CD4-positive, alpha-beta T cell (primary cell): ENCODE measurements at regions not wholly inside any gene's neighbourhood (a gene's known extent, or its start where the extent isn't known, plus 50 kb on each side); places are given as distances from the start of the nearest gene placed in this dataset.

ENCODE experiments used
- ATAC-seq: fragments of 200-7000 bp; cut with Tn5 transposase; one replicate; pipeline ENCODE4 v1.10.0; 2022; ENCODE audit warnings: mild to moderate bottlenecking; ENCODE audit not compliant: poor library complexity
- CTCF ChIA-PET: fragments of 350-600 bp; sonication (Branson Sonifier 250); formaldehyde crosslinking; loops from one replicate; lab custom pipeline; 2021; ENCODE audit warnings: antibody characterized with exemption, inconsistent platforms; lab: Charles Lee
- POLR2A ChIA-PET: fragments of 350-600 bp; sonication (Branson Sonifier 250); formaldehyde crosslinking; loops from one replicate; lab custom pipeline; 2021; ENCODE audit warnings: antibody characterized with exemption, inconsistent platforms; lab: Charles Lee
- DNase-seq, 14 experiments: peaks; one replicate each; pipeline ENCODE4 v3.0.0-alpha.2; 2013 to 2020; ENCODE audit warnings: mixed read lengths in 2 of 14
- H3K27ac ChIP-seq, 2 donors: one replicate each; pipeline versions ENCODE4 v1.5.1 to v1.7.0; 2013; ENCODE audit warnings: low read length in 2 of 2, low read depth in 1 of 2, mild to moderate bottlenecking in 1 of 2
- H3K27me3 ChIP-seq, 2 experiments: 1 replicate in 1 of 2; 2 replicates in 1 of 2; pipeline versions ENCODE4 v1.6.1 to v1.7.0; 2013; ENCODE audit warnings: low read length in 2 of 2, control low read depth in 1 of 2, mild to moderate bottlenecking in 1 of 2, moderate library complexity in 1 of 2; ENCODE audit not compliant: insufficient read depth in 2 of 2, control insufficient read depth in 1 of 2
- H3K36me3 ChIP-seq: one replicate; pipeline ENCODE4 v1.6.1; 2013; ENCODE audit warnings: low read length, control low read depth; ENCODE audit not compliant: insufficient read depth
- H3K4me1 ChIP-seq: one replicate; pipeline ENCODE4 v1.6.1; 2013; ENCODE audit warnings: low read length, control low read depth; ENCODE audit not compliant: insufficient read depth
- H3K4me3 ChIP-seq: one replicate; pipeline ENCODE4 v1.5.1; 2013; ENCODE audit warnings: mild to moderate bottlenecking, low read length, moderate library complexity
- H3K9me3 ChIP-seq, 2 experiments: 1 replicate in 1 of 2; 2 replicates in 1 of 2; pipeline versions ENCODE4 v1.6.1 to v1.7.0; 2013; ENCODE audit warnings: low read length in 2 of 2, mild to moderate bottlenecking in 2 of 2, control low read depth in 1 of 2, moderate library complexity in 1 of 2; ENCODE audit not compliant: control insufficient read depth in 1 of 2, insufficient read depth in 1 of 2
- H3K27ac Mint-ChIP-seq: one replicate; pipeline ENCODE4 v1.8.0; 2020; ENCODE audit warnings: mixed read lengths
- H3K27me3 Mint-ChIP-seq: one replicate; pipeline ENCODE4 v1.8.0; 2021; ENCODE audit warnings: mixed read lengths
- H3K36me3 Mint-ChIP-seq: one replicate; pipeline ENCODE4 v1.8.0; 2021; ENCODE audit warnings: low read depth, mixed read lengths
- H3K4me1 Mint-ChIP-seq: one replicate; pipeline ENCODE4 v1.8.0; 2021; ENCODE audit warnings: low read depth, mixed read lengths
- H3K4me3 Mint-ChIP-seq: one replicate; pipeline ENCODE4 v1.8.0; 2020; ENCODE audit warnings: mild to moderate bottlenecking, mixed read lengths
- H3K9me3 Mint-ChIP-seq: one replicate; pipeline ENCODE4 v1.8.0; 2020; ENCODE audit warnings: mixed read lengths
- CTCF ChIP-seq: fragments of 200-600 bp; IDR thresholded peaks from one replicate; pipeline ENCODE4 v1.8.0; 2022; ENCODE audit warnings: antibody characterized with exemption, mild to moderate bottlenecking
- intact Hi-C, 2 experiments: fragments of 100-400 bp; cut with DNase I in 1 of 2; cut with micrococcal nuclease in 1 of 2; formaldehyde crosslinking; loops; one replicate each; pipeline versions ENCODE4 v1.15.1 to v1.9.0; 2023 to 2025; cut with DNase I, micrococcal nuclease

DNA sequence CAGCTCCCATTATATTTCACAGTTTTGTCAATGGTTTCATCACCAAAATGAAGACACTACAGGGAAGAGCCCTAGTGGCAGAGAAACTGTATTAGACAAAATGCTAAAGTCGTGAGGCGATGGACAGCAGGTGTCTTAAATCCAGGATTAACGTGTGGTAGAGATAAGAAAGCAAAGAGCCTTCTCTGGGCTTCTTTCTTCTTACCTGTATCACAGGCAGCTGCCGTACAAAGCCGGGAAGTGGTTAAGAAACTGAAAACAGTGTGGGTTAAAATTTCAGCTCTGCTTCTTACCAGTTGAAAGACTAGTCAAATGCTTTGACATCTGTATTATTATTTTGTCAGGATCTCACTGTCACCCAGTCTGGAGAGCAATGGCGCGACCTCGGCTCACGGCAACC is 98.2 kb upstream of the NUDT7 start:
- H3K27ac Mint-ChIP-seq = no peak overlapping the region
- peaks cover 12% of the 10 kb centered on the region for H3K27me3 Mint-ChIP-seq
- no peaks in the 10 kb centered on the region for H3K4me1 Mint-ChIP-seq
- intact Hi-C loops = no loop called here
- no peak for TF ChIP-seq CTCF
- no peaks in the 10 kb centered on the region for H3K9me3 ChIP-seq
- no peak overlapping the region for H3K27ac ChIP-seq
- peaks cover 0 to 3% of the 10 kb centered on the region in 2 experiments for H3K27me3 ChIP-seq
- no peaks in the 10 kb centered on the region for H3K4me1 ChIP-seq
- H3K4me3 Mint-ChIP-seq = no peak overlapping the region
- no peaks in the 10 kb centered on the region for H3K36me3 ChIP-seq
- ATAC-seq = no peak
- H3K36me3 Mint-ChIP-seq = no peaks in the 10 kb centered on the region
- no peak overlapping the region for H3K4me3 ChIP-seq
- POLR2A ChIA-PET = no interaction called here
- CTCF ChIA-PET = no interaction called here
- DNase-seq = no peak
- peaks cover 2% of the 10 kb centered on the region for H3K9me3 Mint-ChIP-seq

- ATAC-seq (no peak), DNase-seq (no peak)
- no peak overlapping the region for H3K27ac ChIP-seq
- H3K27me3 ChIP-seq = peaks cover 0 to 6% of the 10 kb centered on the region in 2 experiments
- no peaks in the 10 kb centered on the region for H3K9me3 Mint-ChIP-seq
- H3K27me3 Mint-ChIP-seq = peaks cover 38% of the 10 kb centered on the region
- no peak overlapping the region for H3K27ac Mint-ChIP-seq
- CTCF ChIA-PET = no interaction called here
- intact Hi-C loops = no loop called here
- H3K4me1 Mint-ChIP-seq = no peaks in the 10 kb centered on the region
- POLR2A ChIA-PET = no interaction called here
- TF ChIP-seq CTCF = no peak
- no peak overlapping the region for H3K4me3 Mint-ChIP-seq
- no peaks in the 10 kb centered on the region for H3K36me3 Mint-ChIP-seq
- no peaks in the 10 kb centered on the region for H3K4me1 ChIP-seq
- H3K4me3 ChIP-seq = no peak overlapping the region
- H3K36me3 ChIP-seq = no peaks in the 10 kb centered on the region
- H3K9me3 ChIP-seq = no peaks in the 10 kb centered on the region
Observed at GRCh38 chr16:77636615-77637014, 85.7 kb upstream of the NUDT7 start.

DNA sequence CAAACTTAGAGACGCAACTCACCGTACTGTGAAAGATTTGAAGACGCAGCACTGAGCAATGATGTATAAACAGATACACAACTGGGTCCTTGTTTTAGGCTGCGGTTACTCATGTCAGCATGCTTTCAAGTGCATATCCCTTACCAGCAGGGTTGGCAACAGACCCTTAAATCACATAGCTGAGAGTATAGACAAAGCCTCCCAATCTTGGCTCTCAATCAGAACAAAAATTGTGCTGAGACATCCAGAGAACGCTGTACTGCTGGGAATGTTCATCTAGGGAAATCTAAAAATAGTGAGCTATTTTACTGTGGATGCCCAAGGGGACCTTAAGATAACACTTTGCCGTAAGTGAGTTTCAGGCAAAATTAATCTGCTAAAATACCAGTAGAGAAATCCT is 84.4 kb upstream of the NUDT7 start:
- Mint-ChIP-seq H3K27ac (no peak overlapping the region), H3K9me3 (no peaks in the 10 kb centered on the region), H3K4me1 (no peaks in the 10 kb centered on the region), H3K27me3 (peaks cover 32% of the 10 kb centered on the region), H3K4me3 (no peak overlapping the region), H3K36me3 (no peaks in the 10 kb centered on the region)
- ChIA-PET CTCF (no interaction called here), POLR2A (no interaction called here)
- no peak overlapping the region for H3K27ac ChIP-seq
- no peaks in the 10 kb centered on the region for H3K9me3 ChIP-seq
- no peaks in the 10 kb centered on the region for H3K4me1 ChIP-seq
- no peak overlapping the region for H3K4me3 ChIP-seq
- intact Hi-C loops = no loop called here
- no peaks in the 10 kb centered on the region for H3K36me3 ChIP-seq
- no peak for TF ChIP-seq CTCF
- H3K27me3 ChIP-seq = peaks cover 0 to 6% of the 10 kb centered on the region in 2 experiments
- ATAC-seq = no peak
- DNase-seq = no peak
